HCT116 (cell line): ENCODE measurements at regions not wholly inside any gene's neighbourhood (a gene's known extent, or its start where the extent isn't known, plus 50 kb on each side); places are given as distances from the start of the nearest gene placed in this dataset.

Experiments used
- ATAC-seq: fragments of 200-7000 bp; cut with Tn5 transposase; 2 replicates; pipeline ENCODE4 v1.9.1; 2020; ENCODE audit warnings: mild to moderate bottlenecking, moderate library complexity
- BruUV-seq: library from RNA; stranded (reverse); fragments of 400-500 nt; replicated peaks from 2 replicates; lab custom pipeline; 2021; lab: Mats Ljungman, UMichigan
- CTCF ChIA-PET: fragments of 300-600 bp; sonication (Branson Sonifier 250); formaldehyde crosslinking; loops from one replicate; lab custom pipeline; 2021; ENCODE audit warnings: antibody characterized with exemption; lab: Charles Lee
- POLR2A ChIA-PET: fragments of 300-600, 350-600 bp; sonication (Branson Sonifier 250); formaldehyde crosslinking; loops from one replicate; lab custom pipeline; 2021; ENCODE audit warnings: antibody characterized with exemption; lab: Charles Lee
- RAD21 ChIA-PET, 2 experiments: fragments of 300-600 bp; sonication (Branson Sonifier 250); formaldehyde crosslinking; loops; one replicate each; lab custom pipeline; 2023; ENCODE audit warnings: low total read pairs in 2 of 2; ENCODE audit not compliant: uncharacterized antibody in 2 of 2, unreplicated experiment in 2 of 2, low non-redundant PET in 1 of 2; lab: Charles Lee
- DNase-seq: peaks from one replicate; pipeline ENCODE4 v3.0.0-alpha.2; 2010; ENCODE audit warnings: low read depth, low spot score
- H2AFZ ChIP-seq: fragments of 200-600 bp; shearing (Covaris generic), sonication (generic); 2 replicates; pipeline ENCODE4 v1.6.1; 2017; ENCODE audit warnings: low read depth, mixed run types, mixed read lengths, antibody characterized with exemption, low read length; ENCODE audit not compliant: poor library complexity, severe bottlenecking
- H3K27ac ChIP-seq: 2 replicates; pipeline ENCODE4 v1.5.1; 2012; ENCODE audit warnings: low read depth, low read length
- H3K27me3 ChIP-seq: fragments of 200-600 bp; sonication (generic); 2 replicates; pipeline ENCODE4 v1.6.1; 2016; ENCODE audit warnings: mixed run types, low read length, mixed read lengths; ENCODE audit not compliant: insufficient read depth
- H3K36me3 ChIP-seq, 2 experiments: fragments of 200-500 bp in 1 of 2; fragments of 200-600 bp in 1 of 2; sonication (Bioruptor generic) in 1 of 2; sonication (generic) in 1 of 2; 2 replicates each; pipeline versions ENCODE4 v1.5.1 to v1.6.1; 2014 to 2016; ENCODE audit warnings: low read length in 2 of 2, inconsistent platforms in 1 of 2, mixed read lengths in 1 of 2, mixed run types in 1 of 2; ENCODE audit not compliant: insufficient read depth in 2 of 2, control insufficient read depth in 1 of 2
- H3K4me1 ChIP-seq, 2 experiments: fragments of 200-600 bp in 1 of 2; sonication (generic) in 1 of 2; 2 replicates each; pipeline versions ENCODE4 v1.5.1 to v1.6.1; 2012 to 2017; ENCODE audit warnings: low read length in 2 of 2, inconsistent platforms in 1 of 2, mild to moderate bottlenecking in 1 of 2, mixed read lengths in 1 of 2, mixed run types in 1 of 2, moderate library complexity in 1 of 2; ENCODE audit not compliant: insufficient read depth in 2 of 2, control insufficient read depth in 1 of 2
- H3K4me2 ChIP-seq: fragments of 200-600 bp; sonication (generic); 2 replicates; pipeline ENCODE4 v1.6.1; 2017; ENCODE audit warnings: mixed run types, low read length, mixed read lengths
- H3K4me3 ChIP-seq, 2 experiments: fragments of 200-600 bp in 1 of 2; sonication (generic) in 1 of 2; replicated peaks in 1 of 2; 2 replicates each; pipeline ENCODE4 v1.5.1; 2011 to 2016; ENCODE audit warnings: low read length in 2 of 2, control low read depth in 1 of 2, low read depth in 1 of 2, mild to moderate bottlenecking in 1 of 2, mixed read lengths in 1 of 2, mixed run types in 1 of 2
- H3K79me2 ChIP-seq: fragments of 200-600 bp; sonication (generic); 2 replicates; pipeline ENCODE4 v1.6.1; 2017; ENCODE audit warnings: mild to moderate bottlenecking, mixed run types, low read length, moderate library complexity, mixed read lengths; ENCODE audit not compliant: insufficient read depth
- H3K9ac ChIP-seq: fragments of 200-600 bp; sonication (generic); 2 replicates; pipeline ENCODE4 v1.6.1; 2016; ENCODE audit warnings: low read length, mixed read lengths
- H3K9me2 ChIP-seq: fragments of 200-600 bp; sonication (generic), shearing (Covaris generic); 2 replicates; pipeline ENCODE4 v1.6.1; 2017; ENCODE audit warnings: mixed run types, mild to moderate bottlenecking, moderate library complexity; ENCODE audit not compliant: insufficient read depth
- H3K9me3 ChIP-seq, 2 experiments: fragments of 200-500 bp in 1 of 2; fragments of 200-600 bp in 1 of 2; sonication (Bioruptor generic) in 1 of 2; sonication (generic) in 1 of 2; 2 replicates each; pipeline ENCODE4 v1.6.1; 2014 to 2017; ENCODE audit warnings: low read length in 2 of 2, mixed read lengths in 2 of 2, inconsistent platforms in 1 of 2, low read depth in 1 of 2, mild to moderate bottlenecking in 1 of 2, mixed run types in 1 of 2, moderate library complexity in 1 of 2; ENCODE audit not compliant: control insufficient read depth in 1 of 2, insufficient read depth in 1 of 2
- H4K20me1 ChIP-seq: fragments of 200-600 bp; sonication (generic), shearing (Covaris generic); 2 replicates; pipeline ENCODE4 v1.6.1; 2017; ENCODE audit warnings: mixed run types, mild to moderate bottlenecking, moderate library complexity; ENCODE audit not compliant: insufficient read depth
- CEBPB ChIP-seq: IDR thresholded peaks from 2 replicates; pipeline ENCODE4 v1.6.1; 2012; ENCODE audit warnings: low read depth
- EGR1 ChIP-seq: IDR thresholded peaks from 2 replicates; pipeline ENCODE4 v1.6.1; 2012; ENCODE audit warnings: low read depth
- ELF1 ChIP-seq: IDR thresholded peaks from 2 replicates; pipeline ENCODE4 v1.6.1; 2012; ENCODE audit warnings: low read depth, borderline replicate concordance
- EZH2 ChIP-seq: fragments of 200-600 bp; sonication (generic); IDR thresholded peaks from 2 replicates; pipeline ENCODE4 v1.6.1; 2017; ENCODE audit warnings: antibody characterized with exemption, mixed run types
- EZH2phosphoT487 ChIP-seq: fragments of 200-600 bp; IDR thresholded peaks from 2 replicates; pipeline ENCODE4 v1.6.1; 2018; ENCODE audit warnings: antibody characterized with exemption, borderline replicate concordance
- JUND ChIP-seq: IDR thresholded peaks from 2 replicates; pipeline ENCODE4 v1.6.1; 2012
- POLR2A ChIP-seq: IDR thresholded peaks from 2 replicates; pipeline ENCODE4 v1.7.0; 2011; ENCODE audit warnings: borderline replicate concordance; ENCODE audit not compliant: insufficient read depth, insufficient read length; ENCODE audit errors: extremely low read depth
- POLR2AphosphoS5 ChIP-seq: IDR thresholded peaks from 2 replicates; pipeline ENCODE4 v1.6.1; 2011; ENCODE audit warnings: mild to moderate bottlenecking, low read depth, low read length, moderate library complexity
- SIN3A ChIP-seq: IDR thresholded peaks from 2 replicates; pipeline ENCODE4 v1.6.1; 2012; ENCODE audit warnings: low read depth
- SP1 ChIP-seq: IDR thresholded peaks from 2 replicates; pipeline ENCODE4 v1.6.1; 2012; ENCODE audit warnings: low read depth
- TCF7L2 ChIP-seq: IDR thresholded peaks from 2 replicates; pipeline ENCODE4 v1.7.0; 2011; ENCODE audit warnings: borderline replicate concordance, inconsistent platforms; ENCODE audit not compliant: insufficient read depth, insufficient read length; ENCODE audit errors: extremely low read depth
- ZFX ChIP-seq: fragments of 450-650 bp; IDR thresholded peaks from 2 replicates; pipeline ENCODE4 v1.6.1; 2017
- ZNF274 ChIP-seq: fragments of 200-500 bp; sonication (Bioruptor generic); IDR thresholded peaks from 2 replicates; pipeline ENCODE4 v1.6.1; 2014; ENCODE audit warnings: mild to moderate bottlenecking, low read depth, low read length, inconsistent platforms
- intact Hi-C: fragments of 100-400 bp; cut with micrococcal nuclease; formaldehyde crosslinking; loops from 2 replicates; pipeline ENCODE4 v1.10.0; 2022
- TF ChIP-seq, protein P1 (sequence below), 3 experiments: fragments of 200-600 bp in 1 of 3; sonication (generic) in 1 of 3; IDR thresholded peaks in 2 of 3; conservative IDR thresholded peaks in 1 of 3; 2 replicates each; pipeline ENCODE4 v1.5.1; 2012 to 2017; ENCODE audit warnings: low read depth in 2 of 3, low read length in 2 of 3, antibody characterized with exemption in 1 of 3, borderline replicate concordance in 1 of 3, control low read depth in 1 of 3, mild to moderate bottlenecking in 1 of 3, mixed read lengths in 1 of 3, mixed run types in 1 of 3, moderate library complexity in 1 of 3; ENCODE audit not compliant: insufficient read depth in 1 of 3
- TF ChIP-seq, protein P2 (sequence below): IDR thresholded peaks from 2 replicates; pipeline ENCODE4 v1.6.1; 2012; ENCODE audit warnings: low read depth
- TF ChIP-seq, protein P3 (sequence below): IDR thresholded peaks from 2 replicates; pipeline ENCODE4 v1.6.1; 2012

DNA sequence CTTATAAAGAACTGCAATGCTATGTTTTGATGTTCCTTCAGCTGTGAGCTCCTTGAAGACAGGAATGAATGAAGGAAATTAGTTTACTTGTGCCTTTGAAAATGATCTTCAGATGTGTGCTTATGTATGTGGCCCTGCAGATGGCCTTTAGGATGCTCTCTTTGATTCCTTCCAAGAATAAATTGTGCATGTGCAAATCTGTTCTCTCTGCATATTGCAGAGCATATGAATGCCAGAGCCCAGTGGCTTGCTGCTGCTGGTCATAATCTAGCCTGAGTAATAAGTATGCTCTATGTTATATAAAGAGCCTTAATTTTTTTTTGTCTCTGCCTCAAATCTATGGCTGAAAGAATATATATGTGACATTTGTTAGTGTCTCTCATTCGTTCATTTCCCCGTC is 341.9 kb upstream of the NOVA1 start:
- no peak for ATAC-seq

More for the DNA sequence above, 341.9 kb upstream of the NOVA1 start:
- Histone ChIP-seq H3K9me2 (no peaks in the 10 kb centered on the region), H3K9ac (no peak overlapping the region), H3K27me3 (no peaks in the 10 kb centered on the region), H2AFZ (no peak overlapping the region), H3K9me3 (peaks cover 15 to 17% of the 10 kb centered on the region in 2 experiments; a peak in 3 of 4 replicates), H3K4me2 (no peak overlapping the region), H3K4me3 (no peak overlapping the region), H3K4me1 (no peaks in the 10 kb centered on the region), H3K27ac (no peak overlapping the region), H4K20me1 (no peaks in the 10 kb centered on the region), H3K36me3 (no peaks in the 10 kb centered on the region), H3K79me2 (no peaks in the 10 kb centered on the region)
- intact Hi-C loops, result no loop called here
- ChIA-PET POLR2A (no interaction called here), RAD21 (no interaction called here), CTCF (no interaction called here)
- no TSS peak for BruUV-seq
- DNase-seq, result no peak
- TF ChIP-seq EGR1 (no peak), TCF7L2 (no peak), POLR2A (no peak), CEBPB (no peak), EZH2phosphoT487 (no peak), EZH2 (no peak), JUND (no peak), SIN3A (no peak), SP1 (no peak), ZFX (no peak), POLR2AphosphoS5 (no peak), ELF1 (no peak), ZNF274 (no peak)
- TF ChIP-seq, protein P1, sequence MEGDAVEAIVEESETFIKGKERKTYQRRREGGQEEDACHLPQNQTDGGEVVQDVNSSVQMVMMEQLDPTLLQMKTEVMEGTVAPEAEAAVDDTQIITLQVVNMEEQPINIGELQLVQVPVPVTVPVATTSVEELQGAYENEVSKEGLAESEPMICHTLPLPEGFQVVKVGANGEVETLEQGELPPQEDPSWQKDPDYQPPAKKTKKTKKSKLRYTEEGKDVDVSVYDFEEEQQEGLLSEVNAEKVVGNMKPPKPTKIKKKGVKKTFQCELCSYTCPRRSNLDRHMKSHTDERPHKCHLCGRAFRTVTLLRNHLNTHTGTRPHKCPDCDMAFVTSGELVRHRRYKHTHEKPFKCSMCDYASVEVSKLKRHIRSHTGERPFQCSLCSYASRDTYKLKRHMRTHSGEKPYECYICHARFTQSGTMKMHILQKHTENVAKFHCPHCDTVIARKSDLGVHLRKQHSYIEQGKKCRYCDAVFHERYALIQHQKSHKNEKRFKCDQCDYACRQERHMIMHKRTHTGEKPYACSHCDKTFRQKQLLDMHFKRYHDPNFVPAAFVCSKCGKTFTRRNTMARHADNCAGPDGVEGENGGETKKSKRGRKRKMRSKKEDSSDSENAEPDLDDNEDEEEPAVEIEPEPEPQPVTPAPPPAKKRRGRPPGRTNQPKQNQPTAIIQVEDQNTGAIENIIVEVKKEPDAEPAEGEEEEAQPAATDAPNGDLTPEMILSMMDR (IDR thresholded peaks at IDR 0.05 in 2 of 3, conservative IDR thresholded peaks at IDR 0.05 in 1 of 3; ENCODE audit: borderline replicate concordance in 1 of 3, insufficient read depth in 1 of 3, low read depth in 2 of 3, low read length in 2 of 3), result no peak
- TF ChIP-seq, protein P2, sequence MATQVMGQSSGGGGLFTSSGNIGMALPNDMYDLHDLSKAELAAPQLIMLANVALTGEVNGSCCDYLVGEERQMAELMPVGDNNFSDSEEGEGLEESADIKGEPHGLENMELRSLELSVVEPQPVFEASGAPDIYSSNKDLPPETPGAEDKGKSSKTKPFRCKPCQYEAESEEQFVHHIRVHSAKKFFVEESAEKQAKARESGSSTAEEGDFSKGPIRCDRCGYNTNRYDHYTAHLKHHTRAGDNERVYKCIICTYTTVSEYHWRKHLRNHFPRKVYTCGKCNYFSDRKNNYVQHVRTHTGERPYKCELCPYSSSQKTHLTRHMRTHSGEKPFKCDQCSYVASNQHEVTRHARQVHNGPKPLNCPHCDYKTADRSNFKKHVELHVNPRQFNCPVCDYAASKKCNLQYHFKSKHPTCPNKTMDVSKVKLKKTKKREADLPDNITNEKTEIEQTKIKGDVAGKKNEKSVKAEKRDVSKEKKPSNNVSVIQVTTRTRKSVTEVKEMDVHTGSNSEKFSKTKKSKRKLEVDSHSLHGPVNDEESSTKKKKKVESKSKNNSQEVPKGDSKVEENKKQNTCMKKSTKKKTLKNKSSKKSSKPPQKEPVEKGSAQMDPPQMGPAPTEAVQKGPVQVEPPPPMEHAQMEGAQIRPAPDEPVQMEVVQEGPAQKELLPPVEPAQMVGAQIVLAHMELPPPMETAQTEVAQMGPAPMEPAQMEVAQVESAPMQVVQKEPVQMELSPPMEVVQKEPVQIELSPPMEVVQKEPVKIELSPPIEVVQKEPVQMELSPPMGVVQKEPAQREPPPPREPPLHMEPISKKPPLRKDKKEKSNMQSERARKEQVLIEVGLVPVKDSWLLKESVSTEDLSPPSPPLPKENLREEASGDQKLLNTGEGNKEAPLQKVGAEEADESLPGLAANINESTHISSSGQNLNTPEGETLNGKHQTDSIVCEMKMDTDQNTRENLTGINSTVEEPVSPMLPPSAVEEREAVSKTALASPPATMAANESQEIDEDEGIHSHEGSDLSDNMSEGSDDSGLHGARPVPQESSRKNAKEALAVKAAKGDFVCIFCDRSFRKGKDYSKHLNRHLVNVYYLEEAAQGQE, result no peak
- TF ChIP-seq, protein P3, sequence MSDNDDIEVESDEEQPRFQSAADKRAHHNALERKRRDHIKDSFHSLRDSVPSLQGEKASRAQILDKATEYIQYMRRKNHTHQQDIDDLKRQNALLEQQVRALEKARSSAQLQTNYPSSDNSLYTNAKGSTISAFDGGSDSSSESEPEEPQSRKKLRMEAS, result no peak
